Fibroblast of lung (primary cell): ENCODE measurements at regions not wholly inside any gene's neighbourhood (a gene's known extent, or its start where the extent isn't known, plus 50 kb on each side); places are given as distances from the start of the nearest gene placed in this dataset.
A peak's percentile ranks its signal among the peaks of the same experiment; 100 is the strongest.

ENCODE experiments used
- DNase-seq, 2 donors: peaks; one replicate each; pipeline versions ENCODE4 v3.0.0 to v3.0.0-alpha.2; 2010; ENCODE audit warnings: low read depth in 2 of 2
- H2AFZ ChIP-seq: 2 replicates; pipeline ENCODE4 v1.5.1; 2012; ENCODE audit warnings: low read length, control low read depth, inconsistent platforms
- H3K27ac ChIP-seq: 2 replicates; pipeline ENCODE4 v1.5.1; 2011; ENCODE audit warnings: low read length, control low read depth; ENCODE audit not compliant: insufficient read depth
- H3K27me3 ChIP-seq: 2 replicates; pipeline ENCODE4 v1.5.1; 2011; ENCODE audit warnings: mild to moderate bottlenecking, low read length; ENCODE audit not compliant: control insufficient read depth, insufficient read depth
- H3K36me3 ChIP-seq: 2 replicates; pipeline ENCODE4 v1.5.1; 2011; ENCODE audit warnings: low read length; ENCODE audit not compliant: control insufficient read depth, insufficient read depth
- H3K4me1 ChIP-seq: 2 replicates; pipeline ENCODE4 v1.5.1; 2011; ENCODE audit warnings: low read length; ENCODE audit not compliant: control insufficient read depth, insufficient read depth; ENCODE audit errors: extremely low read depth
- H3K4me2 ChIP-seq: 2 replicates; pipeline ENCODE4 v1.5.1; 2011; ENCODE audit warnings: low read length, control low read depth; ENCODE audit not compliant: insufficient read depth; ENCODE audit errors: extremely low read depth
- H3K4me3 ChIP-seq, 4 experiments: fragments of 200-600 bp in 1 of 4; sonication (generic) in 1 of 4; replicated peaks in 1 of 4; 2 replicates each; pipeline ENCODE4 v1.5.1; 2011 to 2016; ENCODE audit warnings: low read length in 4 of 4, low read depth in 3 of 4, mild to moderate bottlenecking in 3 of 4, control low read depth in 2 of 4, inconsistent platforms in 1 of 4, mixed read lengths in 1 of 4; ENCODE audit not compliant: insufficient read depth in 1 of 4; ENCODE audit errors: control extremely low read depth in 1 of 4
- H3K79me2 ChIP-seq: 2 replicates; pipeline ENCODE4 v1.5.1; 2012; ENCODE audit warnings: mild to moderate bottlenecking, low read length, inconsistent platforms; ENCODE audit not compliant: control insufficient read depth, insufficient read depth
- H3K9ac ChIP-seq: 2 replicates; pipeline ENCODE4 v1.5.1; 2011; ENCODE audit warnings: mild to moderate bottlenecking, low read length, control low read depth; ENCODE audit not compliant: insufficient read depth
- H3K9me3 ChIP-seq: 2 replicates; pipeline ENCODE4 v1.5.1; 2012; ENCODE audit warnings: low read depth, low read length; ENCODE audit not compliant: control insufficient read depth, insufficient read depth
- H4K20me1 ChIP-seq: 2 replicates; pipeline ENCODE4 v1.5.1; 2011; ENCODE audit warnings: low read length; ENCODE audit not compliant: control insufficient read depth, insufficient read depth; ENCODE audit errors: extremely low read depth
- CTCF ChIP-seq, 2 donors: IDR thresholded peaks in 1 of 2; conservative IDR thresholded peaks in 1 of 2; 1 replicate in 1 of 2; 2 replicates in 1 of 2; pipeline ENCODE4 v1.5.1; 2011 to 2012; ENCODE audit warnings: low read length in 2 of 2, control low read depth in 1 of 2, inconsistent platforms in 1 of 2, low read depth in 1 of 2, mild to moderate bottlenecking in 1 of 2
- EZH2 ChIP-seq: IDR thresholded peaks from 2 replicates; pipeline ENCODE4 v1.5.1; 2012; ENCODE audit warnings: low read length, control low read depth, mild to moderate bottlenecking; ENCODE audit errors: missing control alignments

GRCh38 chr18:55137602-55138001 lies 178.3 kb upstream of the CCDC68 start:
- H3K4me1 ChIP-seq, result no peaks in the 10 kb centered on the region
- no peak overlapping the region for H3K4me2 ChIP-seq
- no peak overlapping the region for H3K9ac ChIP-seq
- no peaks in the 10 kb centered on the region for H3K9me3 ChIP-seq
- H3K36me3 ChIP-seq, result no peaks in the 10 kb centered on the region
- H2AFZ ChIP-seq, result no peak overlapping the region
- peak in 1 of 2 donors; percentile 60 for DNase-seq
- H3K79me2 ChIP-seq, result no peaks in the 10 kb centered on the region
- H3K27ac ChIP-seq, result no peak overlapping the region
- H3K4me3 ChIP-seq, result no peak overlapping the region
- TF ChIP-seq CTCF (conservative IDR thresholded peaks at IDR 0.05 in 1 of 2, IDR thresholded peaks at IDR 0.05 in 1 of 2; ENCODE audit: low read depth in 1 of 2, low read length in 2 of 2) (no peak), EZH2 (no peak)
- H4K20me1 ChIP-seq, result no peaks in the 10 kb centered on the region
- H3K27me3 ChIP-seq, result no peaks in the 10 kb centered on the region

- no peaks in the 10 kb centered on the region for H3K9me3 ChIP-seq
- H2AFZ ChIP-seq, result no peak overlapping the region
- no peak overlapping the region for H3K4me2 ChIP-seq
- no peaks in the 10 kb centered on the region for H3K27me3 ChIP-seq
- H4K20me1 ChIP-seq, result no peaks in the 10 kb centered on the region
- no peak overlapping the region for H3K27ac ChIP-seq
- H3K4me3 ChIP-seq, result no peak overlapping the region
- no peaks in the 10 kb centered on the region for H3K4me1 ChIP-seq
- H3K9ac ChIP-seq, result no peak overlapping the region
- TF ChIP-seq EZH2, result no peak
- no peak for TF ChIP-seq CTCF (conservative IDR thresholded peaks at IDR 0.05 in 1 of 2, IDR thresholded peaks at IDR 0.05 in 1 of 2; ENCODE audit: low read depth in 1 of 2, low read length in 2 of 2)
- H3K36me3 ChIP-seq, result no peaks in the 10 kb centered on the region
- peak in 1 of 2 donors; percentile 92 for DNase-seq
- no peaks in the 10 kb centered on the region for H3K79me2 ChIP-seq
Measured at GRCh38 chr18:55136864-55137263, 177.6 kb upstream of the CCDC68 start.

DNA sequence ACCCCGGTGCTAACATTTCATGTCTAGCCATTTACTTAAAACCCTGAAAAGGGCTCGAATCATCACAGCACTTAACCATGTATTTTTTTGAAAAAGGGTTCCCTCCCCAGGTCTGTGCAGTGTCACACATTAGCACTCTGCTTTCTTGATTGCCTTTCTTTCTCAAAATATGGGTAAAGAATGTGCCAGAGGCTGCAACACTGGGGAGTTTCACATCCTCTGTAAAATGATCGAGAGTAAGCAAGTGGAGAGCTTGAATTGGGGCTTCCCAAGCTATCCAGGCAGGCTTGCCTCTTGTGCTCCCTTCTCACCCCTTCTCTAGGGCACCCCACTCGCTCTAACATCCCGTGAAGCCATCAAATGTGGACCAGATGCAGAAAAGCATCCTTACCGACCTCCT lies 177.0 kb upstream of the CCDC68 start:
- H3K27me3 ChIP-seq, result no peaks in the 10 kb centered on the region
- TF ChIP-seq CTCF (conservative IDR thresholded peaks at IDR 0.05 in 1 of 2, IDR thresholded peaks at IDR 0.05 in 1 of 2; ENCODE audit: low read depth in 1 of 2, low read length in 2 of 2) (no peak), EZH2 (no peak)
- H3K4me2 ChIP-seq, result no peak overlapping the region
- H3K9ac ChIP-seq, result no peak overlapping the region
- H3K4me1 ChIP-seq, result no peaks in the 10 kb centered on the region
- H3K79me2 ChIP-seq, result no peaks in the 10 kb centered on the region
- no peak for DNase-seq
- H3K9me3 ChIP-seq, result no peaks in the 10 kb centered on the region
- no peaks in the 10 kb centered on the region for H3K36me3 ChIP-seq
- H3K27ac ChIP-seq, result no peak overlapping the region
- no peak overlapping the region for H3K4me3 ChIP-seq
- no peak overlapping the region for H2AFZ ChIP-seq
- no peaks in the 10 kb centered on the region for H4K20me1 ChIP-seq
